Esophagus squamous epithelium (tissue), 5 donors: ENCODE measurements at regions not wholly inside any gene's neighbourhood (a gene's known extent, or its start where the extent isn't known, plus 50 kb on each side); places are given as distances from the start of the nearest gene placed in this dataset.

Source experiments
- DNase-seq: peaks from one replicate; lab custom pipeline; 2025; lab: John Stamatoyannopoulos, UW
- H3K27ac ChIP-seq, 4 donors: fragments of 200-600 bp; sonication (generic); one replicate each; pipeline ENCODE4 v1.5.1; 2016 to 2019; ENCODE audit warnings: mild to moderate bottlenecking in 1 of 4
- H3K27me3 ChIP-seq, 4 donors: fragments of 200-600 bp; sonication (generic); 1 replicate in 3 of 4; 2 replicates in 1 of 4; pipeline versions ENCODE4 v1.5.1 to v1.6.0; 2017 to 2021; ENCODE audit warnings: antibody characterized with exemption in 1 of 4
- H3K36me3 ChIP-seq, 3 donors: fragments of 200-600 bp; sonication (generic); one replicate each; pipeline ENCODE4 v1.5.1; 2016 to 2019
- H3K4me1 ChIP-seq, 3 donors: fragments of 200-600 bp; sonication (generic); one replicate each; pipeline ENCODE4 v1.5.1; 2017 to 2019
- H3K4me3 ChIP-seq, 4 donors: fragments of 200-600 bp; sonication (generic); 1 replicate in 3 of 4; 2 replicates in 1 of 4; pipeline ENCODE4 v1.5.1; 2016 to 2019; ENCODE audit warnings: mild to moderate bottlenecking in 2 of 4, moderate library complexity in 1 of 4
- H3K9me3 ChIP-seq, 3 donors: fragments of 200-600 bp; sonication (generic); one replicate each; pipeline ENCODE4 v1.5.1; 2016 to 2019
- POLR2A ChIP-seq, 4 donors: fragments of 450-650 bp; IDR thresholded peaks; one replicate each; pipeline ENCODE4 v1.6.1; 2017; ENCODE audit warnings: antibody characterized with exemption in 4 of 4, mild to moderate bottlenecking in 4 of 4, moderate library complexity in 3 of 4
- WGBS, 2 donors: methylation state at CpG; one replicate each; pipeline ENCODE4 v1.1.5; 2018; 5-methylcytosine and 5-hydroxymethylcytosine counted together
- intact Hi-C: fragments of 100-400 bp; cut with DNase I; formaldehyde crosslinking; loops from one replicate; pipeline ENCODE4 v1.15.0; 2022
- TF ChIP-seq, protein P1 (sequence below), 6 experiments: fragments of 450-650 bp in 4 of 6; fragments of 200-600 bp in 2 of 6; sonication (generic) in 2 of 6; IDR thresholded peaks; one replicate each; pipeline ENCODE4 v1.5.1; 2016 to 2019; ENCODE audit warnings: antibody characterized with exemption in 6 of 6, mild to moderate bottlenecking in 4 of 6, moderate library complexity in 4 of 6
- donor health status: DM: yes; HTN: yes; CAD: no.

DNA sequence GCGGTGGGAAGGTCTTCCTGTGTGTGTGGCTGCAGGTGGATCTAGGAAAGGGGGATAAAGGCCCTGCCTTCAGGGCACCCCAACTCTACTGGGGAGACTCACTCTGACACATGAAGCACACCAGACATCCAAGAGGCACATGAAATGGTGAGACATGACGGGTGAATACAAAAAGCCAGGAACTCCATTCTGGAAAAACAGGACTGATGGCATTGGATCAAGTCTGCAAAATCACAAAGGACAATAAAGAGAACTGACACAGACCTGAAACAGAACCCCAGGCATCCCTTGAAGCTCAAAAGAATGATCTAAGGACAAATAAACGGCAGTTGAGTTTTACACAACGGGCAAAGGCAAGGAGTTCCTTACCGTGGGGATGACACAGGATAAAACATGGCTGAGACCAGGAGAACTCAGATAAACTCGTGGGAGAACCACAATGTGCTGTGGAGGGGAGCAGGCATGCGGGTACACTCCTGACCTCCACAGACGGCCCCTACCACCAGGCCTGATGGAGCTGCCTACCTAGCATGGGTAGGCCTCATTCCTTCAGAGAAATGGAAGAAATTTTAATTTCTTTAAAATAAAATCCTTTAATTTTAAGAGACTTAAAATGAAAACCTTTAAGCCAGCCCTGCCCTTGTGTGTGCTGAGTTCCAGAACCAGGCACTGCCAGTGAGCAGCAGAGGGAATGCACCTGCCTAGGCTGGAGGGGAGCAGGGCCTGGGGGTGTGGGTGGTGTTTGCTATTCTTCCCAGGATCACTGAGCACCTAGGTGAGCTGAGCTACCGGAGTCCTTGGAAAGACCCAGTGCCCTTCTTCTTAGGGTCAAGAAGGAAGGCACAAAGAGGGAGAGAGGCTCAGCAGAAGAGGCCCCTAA, 100.1 kb downstream of the SINHCAF start:
- Histone ChIP-seq H3K9me3 (no peaks in the 10 kb centered on the region), H3K27ac (no peak overlapping the region), H3K36me3 (no peaks in the 10 kb centered on the region), H3K4me1 (peaks cover 0 to 9% (median 5%) of the 10 kb centered on the region in 3 donors), H3K4me3 (no peak overlapping the region), H3K27me3 (no peaks in the 10 kb centered on the region)
- TF ChIP-seq, protein P1, sequence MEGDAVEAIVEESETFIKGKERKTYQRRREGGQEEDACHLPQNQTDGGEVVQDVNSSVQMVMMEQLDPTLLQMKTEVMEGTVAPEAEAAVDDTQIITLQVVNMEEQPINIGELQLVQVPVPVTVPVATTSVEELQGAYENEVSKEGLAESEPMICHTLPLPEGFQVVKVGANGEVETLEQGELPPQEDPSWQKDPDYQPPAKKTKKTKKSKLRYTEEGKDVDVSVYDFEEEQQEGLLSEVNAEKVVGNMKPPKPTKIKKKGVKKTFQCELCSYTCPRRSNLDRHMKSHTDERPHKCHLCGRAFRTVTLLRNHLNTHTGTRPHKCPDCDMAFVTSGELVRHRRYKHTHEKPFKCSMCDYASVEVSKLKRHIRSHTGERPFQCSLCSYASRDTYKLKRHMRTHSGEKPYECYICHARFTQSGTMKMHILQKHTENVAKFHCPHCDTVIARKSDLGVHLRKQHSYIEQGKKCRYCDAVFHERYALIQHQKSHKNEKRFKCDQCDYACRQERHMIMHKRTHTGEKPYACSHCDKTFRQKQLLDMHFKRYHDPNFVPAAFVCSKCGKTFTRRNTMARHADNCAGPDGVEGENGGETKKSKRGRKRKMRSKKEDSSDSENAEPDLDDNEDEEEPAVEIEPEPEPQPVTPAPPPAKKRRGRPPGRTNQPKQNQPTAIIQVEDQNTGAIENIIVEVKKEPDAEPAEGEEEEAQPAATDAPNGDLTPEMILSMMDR (IDR thresholded peaks at IDR 0.05), result no peak
- no peak for TF ChIP-seq POLR2A (IDR thresholded peaks at IDR 0.05)
- no peak for DNase-seq
- 58 to 73% methylated on average over 8 of the region's 9 CpGs for WGBS, 2 donors
- intact Hi-C loops, result no loop called here

DNA sequence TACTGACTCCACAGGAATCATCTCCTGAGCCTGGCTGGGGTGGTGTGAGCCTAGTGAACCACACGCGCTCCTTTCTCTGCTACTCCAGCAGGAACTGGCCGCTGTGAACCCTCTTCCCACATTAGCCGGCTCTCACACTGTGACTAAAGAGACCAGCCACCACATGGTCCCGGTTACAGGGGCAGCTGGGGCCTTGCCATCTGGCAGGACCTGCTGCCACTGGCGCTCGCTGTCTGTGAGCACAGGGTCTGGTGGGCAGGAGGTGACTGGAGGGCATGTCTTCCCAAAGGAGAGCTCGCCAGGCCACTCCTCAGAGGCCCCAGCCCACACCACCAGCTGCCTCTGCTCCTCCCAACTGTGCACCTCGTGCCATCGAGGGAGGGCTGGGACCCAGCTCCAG, 99.3 kb downstream of the SINHCAF start:
- 83 to 91% methylated on average over 6 to 8 of the region's 10 CpGs for WGBS, 2 donors

DNA sequence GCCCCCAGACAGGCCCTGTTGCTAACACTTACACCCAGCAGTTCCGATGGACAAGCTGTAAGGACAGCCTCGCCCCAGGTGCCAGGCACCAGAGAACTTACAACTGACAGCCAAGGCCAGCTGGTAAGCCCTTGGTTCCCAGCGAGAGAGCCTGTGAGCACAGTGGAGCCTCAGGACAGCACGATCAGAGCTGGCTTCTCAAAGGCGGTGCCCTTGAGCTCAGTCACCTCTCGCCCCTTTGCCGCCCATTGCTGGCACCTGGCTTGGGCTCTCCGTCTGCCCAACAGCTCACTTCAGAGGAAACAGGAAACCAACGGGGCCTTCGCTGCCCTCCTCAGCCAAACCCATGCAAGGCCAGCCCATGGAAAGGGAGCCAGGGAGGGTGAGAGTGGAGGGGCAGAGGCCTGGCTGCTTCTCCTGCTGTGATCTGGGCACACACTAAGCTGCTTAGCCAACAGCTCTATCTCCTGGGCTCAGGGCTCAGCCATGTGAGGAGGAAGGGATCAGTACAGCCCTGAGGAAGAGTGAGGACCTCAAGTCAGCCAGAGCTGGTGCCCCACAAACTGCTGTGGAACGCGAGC, 98.5 kb downstream of the SINHCAF start:
- WGBS, 2 donors, result 94% methylated on average over 6 of the region's 12 CpGs; no CpG with 5 or more reads in 1 of the 2 donors
- Histone ChIP-seq H3K4me3 (no peak overlapping the region), H3K9me3 (no peaks in the 10 kb centered on the region), H3K36me3 (no peaks in the 10 kb centered on the region), H3K27ac (no peak overlapping the region), H3K27me3 (no peaks in the 10 kb centered on the region), H3K4me1 (peaks cover 0 to 9% (median 5%) of the 10 kb centered on the region in 3 donors)
- TF ChIP-seq POLR2A (IDR thresholded peaks at IDR 0.05), result no peak
- DNase-seq, result no peak
- intact Hi-C loops, result no loop called here

More for the DNA sequence above, 99.3 kb downstream of the SINHCAF start:
- TF ChIP-seq, protein P1 (IDR thresholded peaks at IDR 0.05), result no peak
- no peak for TF ChIP-seq POLR2A (IDR thresholded peaks at IDR 0.05)
- no peak for DNase-seq
- Histone ChIP-seq H3K36me3 (no peaks in the 10 kb centered on the region), H3K4me1 (peaks cover 0 to 9% (median 5%) of the 10 kb centered on the region in 3 donors), H3K9me3 (no peaks in the 10 kb centered on the region), H3K4me3 (no peak overlapping the region), H3K27me3 (no peaks in the 10 kb centered on the region), H3K27ac (no peak overlapping the region)
- intact Hi-C loops, result no loop called here

DNA sequence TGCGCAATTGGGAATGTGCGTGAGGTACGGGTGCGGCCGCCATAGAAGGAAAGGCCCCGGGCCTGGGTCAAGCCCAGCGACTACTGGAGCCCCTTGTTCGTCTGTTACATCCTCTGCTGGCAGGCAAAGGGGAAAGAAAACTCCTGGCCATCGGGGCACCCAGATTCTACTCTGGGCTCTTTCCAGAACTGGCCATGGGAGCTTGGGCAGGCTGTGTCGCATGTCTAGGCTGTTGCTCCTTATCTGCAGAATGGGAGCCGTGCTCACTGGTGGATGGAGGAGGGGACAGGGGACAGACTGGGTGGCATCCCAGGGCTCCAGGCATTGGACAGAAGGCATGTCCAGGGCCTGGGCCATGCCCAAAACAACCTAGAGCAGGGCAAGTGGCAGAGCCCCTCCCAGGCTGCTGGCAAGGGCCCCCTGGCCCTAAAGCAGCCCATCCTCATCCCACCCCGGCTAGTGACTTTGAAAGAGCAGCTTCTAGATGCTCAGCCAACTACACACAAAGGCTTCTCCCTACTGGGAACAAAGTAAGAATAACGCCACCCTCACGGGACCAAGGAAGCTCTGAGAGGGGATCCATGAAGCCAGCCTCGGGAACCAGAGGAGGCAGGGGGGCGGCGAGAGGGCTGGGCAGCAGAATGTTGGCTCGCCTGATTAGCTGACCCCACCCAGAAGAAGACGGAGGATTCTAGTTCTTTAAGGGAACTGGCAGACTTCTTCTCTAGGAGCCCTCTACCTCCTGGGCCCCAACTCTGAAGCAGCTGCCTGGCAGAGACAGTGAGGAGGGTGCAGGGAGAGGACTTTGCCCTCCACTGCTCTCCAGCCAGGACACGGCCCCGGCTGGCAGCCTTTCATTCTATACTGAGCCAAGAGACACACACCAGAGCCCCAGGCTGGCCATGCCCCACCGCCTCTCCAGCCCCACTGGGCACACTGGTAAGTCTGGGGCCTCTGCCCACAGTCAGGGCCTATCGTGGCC, 96.8 kb downstream of the SINHCAF start:
- Histone ChIP-seq H3K27ac (no peak overlapping the region), H3K4me1 (peaks cover 0 to 9% (median 5%) of the 10 kb centered on the region in 3 donors), H3K4me3 (no peak overlapping the region), H3K36me3 (no peaks in the 10 kb centered on the region), H3K27me3 (peaks cover 0 to 3% (median 0%) of the 10 kb centered on the region in 4 donors), H3K9me3 (no peaks in the 10 kb centered on the region)
- no peak for DNase-seq
- intact Hi-C loops, result no loop called here
- 77 to 87% methylated on average over 10 to 11 of the region's 23 CpGs for WGBS, 2 donors
- TF ChIP-seq, protein P1 (IDR thresholded peaks at IDR 0.05), result no peak
- no peak for TF ChIP-seq POLR2A (IDR thresholded peaks at IDR 0.05)

DNA sequence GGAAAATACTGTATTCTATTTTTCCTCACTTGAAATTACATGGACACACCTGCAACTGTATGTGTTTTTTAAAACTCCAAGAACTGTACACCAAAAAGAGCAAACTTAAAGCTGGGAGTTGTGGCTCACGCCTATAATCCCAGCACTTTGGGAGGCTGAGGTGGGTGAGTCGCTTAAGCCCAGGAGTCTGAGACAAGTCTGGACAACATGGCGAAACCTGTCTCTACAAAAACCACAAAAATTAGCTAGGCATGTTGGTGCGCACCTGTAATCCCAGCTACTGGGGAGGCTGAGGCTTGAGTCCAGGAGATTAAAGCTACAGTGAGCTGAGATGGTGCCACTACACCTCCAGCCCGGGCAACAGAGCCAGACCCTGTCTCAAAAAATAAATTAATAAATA, 95.9 kb downstream of the SINHCAF start:
- H3K27me3 ChIP-seq, result peaks cover 0 to 5% (median 0%) of the 10 kb centered on the region in 4 donors
- H3K4me1 ChIP-seq, result peaks cover 0 to 10% (median 5%) of the 10 kb centered on the region in 3 donors
- no peaks in the 10 kb centered on the region for H3K9me3 ChIP-seq
- no peaks in the 10 kb centered on the region for H3K36me3 ChIP-seq
- intact Hi-C loops, result loop anchor here (10.0 kb wide), 1 partner anchor 385 kb away; no protein-coding TSS in a partner anchor
- no peak for TF ChIP-seq POLR2A (IDR thresholded peaks at IDR 0.05)
- TF ChIP-seq, protein P1 (IDR thresholded peaks at IDR 0.05), result no peak
- no peak overlapping the region for H3K27ac ChIP-seq
- no peak overlapping the region for H3K4me3 ChIP-seq
- 33 to 51% methylated on average over 5 of the region's 5 CpGs for WGBS, 2 donors
- no peak for DNase-seq
